NOMO-1 treated with dmso at 0.1 percent for 144 hours (cell line): ENCODE measurements at regions not wholly inside any gene's neighbourhood (a gene's known extent, or its start where the extent isn't known, plus 50 kb on each side); places are given as distances from the start of the nearest gene placed in this dataset.

Experiments used
- DNase-seq: peaks from one replicate; lab custom pipeline; 2025; ENCODE audit not compliant: unreplicated experiment; lab: John Stamatoyannopoulos, UW

GRCh38 chr2:204468746-204469429, 76.4 kb upstream of the PARD3B start:
- DNase-seq: no peak

- no peak for DNase-seq
These were observed 75.1 kb upstream of the PARD3B start for GRCh38 chr2:204470178-204470620.

GRCh38 chr2:204470621-204471196, 74.6 kb upstream of the PARD3B start:
- DNase-seq: no peak

GRCh38 chr2:204472375-204472774, 72.9 kb upstream of the PARD3B start:
- no peak for DNase-seq

GRCh38 chr2:204473224-204473623, 72.1 kb upstream of the PARD3B start:
- no peak for DNase-seq

GRCh38 chr2:204475399-204475798, 69.9 kb upstream of the PARD3B start:
- no peak for DNase-seq

GRCh38 chr2:204477358-204477950, 67.8 kb upstream of the PARD3B start:
- no peak for DNase-seq

- DNase-seq: no peak
These were observed 65.7 kb upstream of the PARD3B start for GRCh38 chr2:204479557-204479956.

- DNase-seq: no peak
These were observed 64.6 kb upstream of the PARD3B start for GRCh38 chr2:204480676-204481075.

GRCh38 chr2:204483608-204484081, 61.6 kb upstream of the PARD3B start:
- DNase-seq: no peak

- DNase-seq: no peak
These were observed 59.0 kb upstream of the PARD3B start for GRCh38 chr2:204486321-204486720.

GRCh38 chr2:204486805-204487204, 58.5 kb upstream of the PARD3B start:
- no peak for DNase-seq

- no peak for DNase-seq
These were observed 57.6 kb upstream of the PARD3B start for GRCh38 chr2:204487447-204488229.

- no peak for DNase-seq
These were observed 53.7 kb upstream of the PARD3B start for GRCh38 chr2:204491528-204491927.

GRCh38 chr2:204492417-204492816, 52.9 kb upstream of the PARD3B start:
- DNase-seq: no peak

- no peak for DNase-seq
These were observed 50.6 kb upstream of the PARD3B start for GRCh38 chr2:204494681-204495080.

GRCh38 chr2:204495381-204495780, 49.9 kb upstream of the PARD3B start:
- DNase-seq: no peak
